Limb (tissue), 2 donors: ENCODE measurements at regions not wholly inside any gene's neighbourhood (a gene's known extent, or its start where the extent isn't known, plus 50 kb on each side); places are given as distances from the start of the nearest gene placed in this dataset.

ENCODE experiments used
- DNase-seq, 2 donors: peaks; one replicate each; pipeline ENCODE4 v3.0.0-alpha.2; 2016; ENCODE audit errors: extremely low spot score in 2 of 2

- no peak for DNase-seq
Observed at GRCh38 chr11:92276773-92277172, 52.2 kb downstream of the FAT3 start.

GRCh38 chr11:92277871-92278270 lies 53.3 kb downstream of the FAT3 start:
- DNase-seq: no peak

- DNase-seq: no peak
Observed at GRCh38 chr11:92278791-92279433, 54.3 kb downstream of the FAT3 start.

- no peak for DNase-seq
Observed at GRCh38 chr11:92284107-92284506, 59.5 kb downstream of the FAT3 start.

GRCh38 chr11:92284558-92284957 lies 59.9 kb downstream of the FAT3 start:
- DNase-seq: no peak

- no peak for DNase-seq
Observed at GRCh38 chr11:92285776-92286175, 61.2 kb downstream of the FAT3 start.

- DNase-seq: no peak
Observed at GRCh38 chr11:92286709-92287108, 62.1 kb downstream of the FAT3 start.

- DNase-seq: no peak
Observed at GRCh38 chr11:92295175-92296137, 70.8 kb downstream of the FAT3 start.

GRCh38 chr11:92296138-92296515 lies 71.5 kb downstream of the FAT3 start:
- no peak for DNase-seq

- no peak for DNase-seq
Observed at GRCh38 chr11:92297567-92298553, 73.2 kb downstream of the FAT3 start.

GRCh38 chr11:92300876-92301275 lies 76.3 kb downstream of the FAT3 start:
- no peak for DNase-seq

GRCh38 chr11:92302770-92303169 lies 78.2 kb downstream of the FAT3 start:
- no peak for DNase-seq

- DNase-seq: no peak
Observed at GRCh38 chr11:92304271-92304670, 79.7 kb downstream of the FAT3 start.

- no peak for DNase-seq
Observed at GRCh38 chr11:92306966-92307510, 82.4 kb downstream of the FAT3 start.

GRCh38 chr11:92308366-92308765 lies 83.7 kb downstream of the FAT3 start:
- DNase-seq: no peak

- no peak for DNase-seq
Observed at GRCh38 chr11:92311616-92312449, 87.2 kb downstream of the FAT3 start.

GRCh38 chr11:92313784-92314183 lies 89.2 kb downstream of the FAT3 start:
- DNase-seq: no peak

GRCh38 chr11:92314499-92314898 lies 89.9 kb downstream of the FAT3 start:
- DNase-seq: no peak

- no peak for DNase-seq
Observed at GRCh38 chr11:92316106-92316809, 91.6 kb downstream of the FAT3 start.

- no peak for DNase-seq
Observed at GRCh38 chr11:92317222-92317621, 92.6 kb downstream of the FAT3 start.
